PC-9 (cell line): ENCODE measurements at regions not wholly inside any gene's neighbourhood (a gene's known extent, or its start where the extent isn't known, plus 50 kb on each side); places are given as distances from the start of the nearest gene placed in this dataset.

Experiments
- BruUV-seq: library from RNA; stranded (reverse); fragments of 400-500 nt; replicated peaks from 2 replicates; lab custom pipeline; 2021; lab: Mats Ljungman, UMichigan
- CTCF ChIA-PET: fragments of 300-600 bp; sonication (Branson Sonifier 250); formaldehyde crosslinking; loops from one replicate; lab custom pipeline; 2022; ENCODE audit warnings: antibody characterized with exemption; lab: Charles Lee
- POLR2A ChIA-PET: fragments of 300-600 bp; sonication (Branson Sonifier 250); formaldehyde crosslinking; loops from one replicate; lab custom pipeline; 2022; ENCODE audit warnings: antibody characterized with exemption; ENCODE audit not compliant: unreplicated experiment; lab: Charles Lee
- DNase-seq, 2 experiments: peaks; one replicate each; pipeline versions ENCODE4 v3.0.0 to v3.0.0-alpha.2; 2015 to 2022; ENCODE audit warnings: mixed read lengths in 1 of 2
- H2AFZ ChIP-seq: fragments of 200-600 bp; sonication (generic); 2 replicates; pipeline ENCODE4 v1.8.1; 2017; ENCODE audit warnings: antibody characterized with exemption
- H3F3A ChIP-seq: fragments of 200-600 bp; sonication (generic); 2 replicates; pipeline ENCODE4 v1.8.1; 2017; ENCODE audit warnings: antibody characterized with exemption, mild to moderate bottlenecking, low read depth; ENCODE audit not compliant: insufficient read depth
- H3K27ac ChIP-seq: fragments of 200-600 bp; sonication (generic); 2 replicates; pipeline ENCODE4 v1.6.1; 2016; ENCODE audit warnings: mixed run types
- H3K27me3 ChIP-seq: fragments of 200-600 bp; sonication (generic); 2 replicates; pipeline ENCODE4 v1.6.1; 2016; ENCODE audit warnings: low read depth, mixed run types; ENCODE audit not compliant: insufficient read depth
- H3K36me3 ChIP-seq: fragments of 200-600 bp; sonication (generic); 2 replicates; pipeline ENCODE4 v1.6.1; 2016; ENCODE audit warnings: low read depth, mixed run types
- H3K4me1 ChIP-seq: fragments of 200-600 bp; sonication (generic); replicated peaks from 2 replicates; pipeline ENCODE4 v1.6.1; 2016; ENCODE audit warnings: mixed run types; ENCODE audit not compliant: insufficient read depth
- H3K4me2 ChIP-seq: fragments of 200-600 bp; sonication (generic); 2 replicates; pipeline ENCODE4 v1.6.1; 2017; ENCODE audit warnings: mixed run types
- H3K4me3 ChIP-seq: fragments of 200-600 bp; sonication (generic); 2 replicates; pipeline ENCODE4 v1.6.1; 2016; ENCODE audit warnings: mixed run types
- H3K79me2 ChIP-seq: fragments of 200-600 bp; sonication (generic); 2 replicates; pipeline ENCODE4 v1.6.1; 2017; ENCODE audit warnings: low read depth, mixed run types
- H3K9me2 ChIP-seq: fragments of 200-600 bp; sonication (generic); 2 replicates; pipeline ENCODE4 v1.8.1; 2017; ENCODE audit warnings: mild to moderate bottlenecking; ENCODE audit not compliant: insufficient read depth
- H3K9me3 ChIP-seq: fragments of 200-600 bp; sonication (generic); 2 replicates; pipeline ENCODE4 v1.8.1; 2016; ENCODE audit warnings: low read depth; ENCODE audit not compliant: insufficient read depth
- H4K20me1 ChIP-seq: fragments of 200-600 bp; sonication (generic); 2 replicates; pipeline ENCODE4 v1.8.1; 2017; ENCODE audit not compliant: insufficient read depth
- EZH2 ChIP-seq: fragments of 200-600 bp; sonication (generic); IDR thresholded peaks from 2 replicates; pipeline ENCODE4 v1.8.0; 2017; ENCODE audit warnings: antibody characterized with exemption, low read depth
- intact Hi-C: fragments of 100-400 bp; cut with micrococcal nuclease; formaldehyde crosslinking; loops from one replicate; pipeline ENCODE4 v1.10.0; 2022; ENCODE audit not compliant: unreplicated experiment
- TF ChIP-seq, protein P1 (sequence below): fragments of 200-600 bp; sonication (generic); conservative IDR thresholded peaks from 2 replicates; pipeline ENCODE4 v1.6.1; 2017; ENCODE audit warnings: mixed run types, antibody characterized with exemption, mild to moderate bottlenecking, moderate library complexity

DNA sequence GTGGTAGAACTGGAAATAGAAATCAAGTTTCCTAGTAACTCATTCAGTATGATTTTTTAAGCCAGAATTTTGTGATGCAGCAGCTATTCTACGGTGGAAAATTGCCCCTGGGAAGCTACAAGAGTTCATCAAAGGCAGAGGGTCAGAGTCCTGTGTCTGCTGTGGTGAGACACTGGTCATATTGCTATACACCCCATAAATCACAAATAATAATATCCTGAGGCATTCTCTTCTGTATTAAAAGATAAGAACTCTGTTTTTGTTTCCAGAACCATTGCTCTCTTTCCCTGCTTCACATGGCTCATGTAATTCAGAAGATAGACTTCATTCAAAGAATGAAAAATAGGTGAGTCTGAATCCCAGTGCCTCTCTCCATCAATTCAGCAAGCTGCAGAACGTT is 188.8 kb upstream of the NOCT start:
- Histone ChIP-seq H2AFZ (no peak overlapping the region), H3K36me3 (no peaks in the 10 kb centered on the region), H3F3A (no peaks in the 10 kb centered on the region), H3K27me3 (no peaks in the 10 kb centered on the region), H3K4me3 (no peak overlapping the region), H3K79me2 (no peaks in the 10 kb centered on the region), H3K4me2 (no peak overlapping the region), H4K20me1 (no peaks in the 10 kb centered on the region), H3K9me2 (no peaks in the 10 kb centered on the region), H3K4me1 (no peaks in the 10 kb centered on the region), H3K9me3 (no peaks in the 10 kb centered on the region), H3K27ac (no peak overlapping the region)
- intact Hi-C loops = no loop called here
- no peak for TF ChIP-seq EZH2
- TF ChIP-seq, protein P1, sequence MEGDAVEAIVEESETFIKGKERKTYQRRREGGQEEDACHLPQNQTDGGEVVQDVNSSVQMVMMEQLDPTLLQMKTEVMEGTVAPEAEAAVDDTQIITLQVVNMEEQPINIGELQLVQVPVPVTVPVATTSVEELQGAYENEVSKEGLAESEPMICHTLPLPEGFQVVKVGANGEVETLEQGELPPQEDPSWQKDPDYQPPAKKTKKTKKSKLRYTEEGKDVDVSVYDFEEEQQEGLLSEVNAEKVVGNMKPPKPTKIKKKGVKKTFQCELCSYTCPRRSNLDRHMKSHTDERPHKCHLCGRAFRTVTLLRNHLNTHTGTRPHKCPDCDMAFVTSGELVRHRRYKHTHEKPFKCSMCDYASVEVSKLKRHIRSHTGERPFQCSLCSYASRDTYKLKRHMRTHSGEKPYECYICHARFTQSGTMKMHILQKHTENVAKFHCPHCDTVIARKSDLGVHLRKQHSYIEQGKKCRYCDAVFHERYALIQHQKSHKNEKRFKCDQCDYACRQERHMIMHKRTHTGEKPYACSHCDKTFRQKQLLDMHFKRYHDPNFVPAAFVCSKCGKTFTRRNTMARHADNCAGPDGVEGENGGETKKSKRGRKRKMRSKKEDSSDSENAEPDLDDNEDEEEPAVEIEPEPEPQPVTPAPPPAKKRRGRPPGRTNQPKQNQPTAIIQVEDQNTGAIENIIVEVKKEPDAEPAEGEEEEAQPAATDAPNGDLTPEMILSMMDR = no peak
- BruUV-seq = no TSS peak
- ChIA-PET POLR2A (no interaction called here), CTCF (no interaction called here)
- DNase-seq = no peak

GRCh38 chr4:138826322-138826721 is 189.3 kb upstream of the NOCT start:
- H3K79me2 ChIP-seq = no peaks in the 10 kb centered on the region
- CTCF ChIA-PET = no interaction called here
- no peak for DNase-seq
- H3K36me3 ChIP-seq = no peaks in the 10 kb centered on the region
- TF ChIP-seq, protein P1 = no peak
- no peaks in the 10 kb centered on the region for H3K27me3 ChIP-seq
- POLR2A ChIA-PET = no interaction called here
- no peak overlapping the region for H3K27ac ChIP-seq
- no peaks in the 10 kb centered on the region for H3K4me1 ChIP-seq
- no peaks in the 10 kb centered on the region for H3K9me3 ChIP-seq
- H3K4me2 ChIP-seq = no peak overlapping the region
- H3K4me3 ChIP-seq = no peak overlapping the region
- intact Hi-C loops = no loop called here
- no peaks in the 10 kb centered on the region for H3K9me2 ChIP-seq
- H3F3A ChIP-seq = no peaks in the 10 kb centered on the region
- no peak overlapping the region for H2AFZ ChIP-seq
- no TSS peak for BruUV-seq
- no peaks in the 10 kb centered on the region for H4K20me1 ChIP-seq

- Histone ChIP-seq H3K27ac (no peak overlapping the region), H3K4me1 (no peaks in the 10 kb centered on the region), H4K20me1 (no peaks in the 10 kb centered on the region), H3K36me3 (no peaks in the 10 kb centered on the region), H2AFZ (no peak overlapping the region), H3F3A (no peaks in the 10 kb centered on the region), H3K9me2 (no peaks in the 10 kb centered on the region), H3K4me2 (no peak overlapping the region), H3K9me3 (no peaks in the 10 kb centered on the region), H3K4me3 (no peak overlapping the region), H3K79me2 (no peaks in the 10 kb centered on the region), H3K27me3 (no peaks in the 10 kb centered on the region)
- intact Hi-C loops = no loop called here
- no TSS peak for BruUV-seq
- ChIA-PET CTCF (no interaction called here), POLR2A (no interaction called here)
- no peak for DNase-seq
- TF ChIP-seq, protein P1 = no peak
- TF ChIP-seq EZH2 = no peak
These were observed 194.2 kb upstream of the NOCT start for GRCh38 chr4:138821331-138821730.
